ENCODE measurements at regions not wholly inside any gene's neighbourhood (a gene's known extent, or its start where the extent isn't known, plus 50 kb on each side); places are given as distances from the start of the nearest gene placed in this dataset.

DNA sequence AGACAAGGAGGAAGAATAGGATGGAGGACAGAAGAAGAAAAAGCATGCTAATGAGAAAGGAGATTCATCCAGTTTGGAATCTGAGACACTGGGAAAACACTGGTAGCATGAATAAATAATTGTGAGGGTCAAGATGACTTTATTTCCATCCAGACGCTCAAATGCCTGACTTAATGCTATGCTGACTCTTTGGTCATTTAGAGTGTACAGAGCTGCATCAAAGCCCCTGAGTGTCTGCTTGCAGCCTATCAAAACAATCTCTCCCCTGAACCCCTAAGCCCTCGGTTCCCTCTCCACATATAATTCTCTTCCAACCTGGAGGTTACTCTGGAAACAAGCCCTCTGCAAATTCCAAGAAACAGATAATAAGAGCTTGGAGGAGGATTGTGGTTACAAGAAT is 208.8 kb downstream of the MAGEB17 start:
- Mint-ChIP-seq H3K36me3 (ENCODE audit: insufficient read depth) (peaks cover 29% of the 10 kb centered on the region), H3K27ac (no peak overlapping the region), H3K9me3 (ENCODE audit: low read depth) (peaks cover 23% of the 10 kb centered on the region), H3K4me3 (ENCODE audit: low read depth) (no peak overlapping the region), H3K4me1 (ENCODE audit: low read depth) (peaks cover 8% of the 10 kb centered on the region), H3K27me3 (no peaks in the 10 kb centered on the region)
- TF ChIP-seq, protein P1, sequence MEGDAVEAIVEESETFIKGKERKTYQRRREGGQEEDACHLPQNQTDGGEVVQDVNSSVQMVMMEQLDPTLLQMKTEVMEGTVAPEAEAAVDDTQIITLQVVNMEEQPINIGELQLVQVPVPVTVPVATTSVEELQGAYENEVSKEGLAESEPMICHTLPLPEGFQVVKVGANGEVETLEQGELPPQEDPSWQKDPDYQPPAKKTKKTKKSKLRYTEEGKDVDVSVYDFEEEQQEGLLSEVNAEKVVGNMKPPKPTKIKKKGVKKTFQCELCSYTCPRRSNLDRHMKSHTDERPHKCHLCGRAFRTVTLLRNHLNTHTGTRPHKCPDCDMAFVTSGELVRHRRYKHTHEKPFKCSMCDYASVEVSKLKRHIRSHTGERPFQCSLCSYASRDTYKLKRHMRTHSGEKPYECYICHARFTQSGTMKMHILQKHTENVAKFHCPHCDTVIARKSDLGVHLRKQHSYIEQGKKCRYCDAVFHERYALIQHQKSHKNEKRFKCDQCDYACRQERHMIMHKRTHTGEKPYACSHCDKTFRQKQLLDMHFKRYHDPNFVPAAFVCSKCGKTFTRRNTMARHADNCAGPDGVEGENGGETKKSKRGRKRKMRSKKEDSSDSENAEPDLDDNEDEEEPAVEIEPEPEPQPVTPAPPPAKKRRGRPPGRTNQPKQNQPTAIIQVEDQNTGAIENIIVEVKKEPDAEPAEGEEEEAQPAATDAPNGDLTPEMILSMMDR (IDR thresholded peaks at IDR 0.05; ENCODE audit: unreplicated experiment) = no peak
- DNase-seq (ENCODE audit: low spot score, unreplicated experiment) = no peak

DNA sequence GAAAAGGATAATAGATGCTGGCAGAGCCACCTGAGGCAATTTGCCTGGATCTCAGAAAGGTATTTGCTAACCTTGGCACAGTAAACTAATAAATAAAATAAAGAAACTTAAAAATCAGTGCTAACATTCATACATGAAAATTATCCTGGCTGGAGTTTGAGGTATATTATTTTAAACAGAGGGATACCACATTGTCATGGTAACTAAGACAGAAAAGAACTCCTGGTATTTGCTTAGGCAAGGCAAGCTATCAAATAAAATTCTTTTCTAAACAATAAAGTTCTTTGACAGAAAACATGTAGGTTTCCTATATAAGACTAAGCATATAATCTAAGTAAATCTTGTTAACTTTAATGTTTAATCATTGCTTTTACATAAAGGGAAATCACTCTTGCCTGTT is 218.8 kb downstream of the MAGEB17 start:
- Mint-ChIP-seq H3K9me3 (ENCODE audit: low read depth) (peaks cover 15% of the 10 kb centered on the region), H3K36me3 (ENCODE audit: insufficient read depth) (peaks cover 12% of the 10 kb centered on the region), H3K27ac (no peak overlapping the region), H3K4me3 (ENCODE audit: low read depth) (no peak overlapping the region), H3K27me3 (no peaks in the 10 kb centered on the region), H3K4me1 (ENCODE audit: low read depth) (peaks cover 16% of the 10 kb centered on the region)
- no peak for DNase-seq (ENCODE audit: low spot score, unreplicated experiment)
- TF ChIP-seq, protein P1 (IDR thresholded peaks at IDR 0.05; ENCODE audit: unreplicated experiment) = no peak

DNA sequence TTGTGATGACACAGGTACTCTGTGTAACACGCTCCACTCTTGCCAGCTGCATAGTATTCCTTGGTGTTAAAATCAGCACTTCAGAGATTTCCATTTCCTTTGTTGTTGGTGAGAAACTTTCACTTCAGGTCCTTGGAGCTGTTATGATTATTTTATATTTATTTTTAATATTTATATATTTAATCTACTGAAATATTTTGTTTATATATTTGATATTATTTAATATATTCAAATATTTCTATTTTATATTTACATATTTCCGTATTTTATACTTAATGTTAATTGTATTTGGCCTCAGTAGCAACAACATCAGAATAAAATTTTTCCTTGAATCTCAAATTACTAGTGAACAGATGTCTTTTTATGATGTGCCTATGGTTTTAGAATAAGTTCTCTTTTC is 225.3 kb downstream of the MAGEB17 start:
- TF ChIP-seq, protein P1 (IDR thresholded peaks at IDR 0.05; ENCODE audit: unreplicated experiment) = no peak
- no peak overlapping the region for H3K27ac Mint-ChIP-seq
- peaks cover 18% of the 10 kb centered on the region for H3K9me3 Mint-ChIP-seq (ENCODE audit: low read depth)
- no peak for DNase-seq (ENCODE audit: low spot score, unreplicated experiment)
- no peaks in the 10 kb centered on the region for H3K27me3 Mint-ChIP-seq
- no peak overlapping the region for H3K4me3 Mint-ChIP-seq (ENCODE audit: low read depth)
- H3K36me3 Mint-ChIP-seq (ENCODE audit: insufficient read depth) = peaks cover 11% of the 10 kb centered on the region
- H3K4me1 Mint-ChIP-seq (ENCODE audit: low read depth) = no peaks in the 10 kb centered on the region

DNA sequence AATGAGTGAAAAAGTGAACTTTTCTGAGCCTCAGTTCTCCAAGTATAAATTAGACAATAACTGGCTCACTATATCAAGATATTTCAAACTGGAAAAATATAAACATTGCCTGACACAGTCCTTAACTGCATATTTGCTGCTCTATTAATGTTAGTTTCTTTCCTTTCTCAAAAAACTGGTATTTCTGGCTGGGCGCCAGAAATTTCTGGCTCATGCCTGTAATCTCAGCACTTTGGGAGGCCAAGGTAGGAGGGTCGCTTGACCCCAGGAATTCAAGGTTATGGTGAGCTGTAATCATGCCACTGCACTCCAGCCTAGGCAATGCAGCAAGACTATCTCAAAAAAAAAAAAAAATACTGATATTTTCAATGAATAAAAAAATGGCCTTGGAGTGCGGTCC is 227.0 kb downstream of the MAGEB17 start:
- H3K27me3 Mint-ChIP-seq = no peaks in the 10 kb centered on the region
- TF ChIP-seq, protein P1 (IDR thresholded peaks at IDR 0.05; ENCODE audit: unreplicated experiment) = no peak
- H3K4me3 Mint-ChIP-seq (ENCODE audit: low read depth) = no peak overlapping the region
- peak overlapping the region; percentile 74 for H3K27ac Mint-ChIP-seq
- peaks cover 19% of the 10 kb centered on the region for H3K36me3 Mint-ChIP-seq (ENCODE audit: insufficient read depth)
- H3K9me3 Mint-ChIP-seq (ENCODE audit: low read depth) = peaks cover 27% of the 10 kb centered on the region
- DNase-seq (ENCODE audit: low spot score, unreplicated experiment) = no peak
- H3K4me1 Mint-ChIP-seq (ENCODE audit: low read depth) = no peaks in the 10 kb centered on the region

DNA sequence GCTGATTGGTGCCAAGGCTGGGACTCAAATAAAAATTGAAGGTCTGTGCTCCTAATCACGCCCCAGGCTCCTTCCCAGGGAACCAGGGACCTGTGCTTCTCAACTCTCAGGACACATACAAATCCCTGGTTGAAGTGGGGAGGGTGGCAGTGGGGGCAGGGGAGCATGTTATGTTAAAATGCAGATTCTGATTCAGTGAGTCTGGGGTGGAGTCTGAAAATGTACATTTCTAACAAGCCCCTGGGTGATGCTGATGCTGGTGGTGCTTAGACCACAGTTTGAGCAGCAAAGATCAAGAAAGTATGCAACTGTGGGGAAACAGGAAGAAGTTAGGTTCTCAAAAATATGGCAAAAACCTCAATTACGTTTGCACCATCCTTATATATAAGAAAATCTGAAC is 236.5 kb downstream of the MAGEB17 start:
- no peak for DNase-seq (ENCODE audit: low spot score, unreplicated experiment)
- H3K36me3 Mint-ChIP-seq (ENCODE audit: insufficient read depth) = peaks cover 13% of the 10 kb centered on the region
- H3K27me3 Mint-ChIP-seq = no peaks in the 10 kb centered on the region
- no peak overlapping the region for H3K27ac Mint-ChIP-seq
- no peaks in the 10 kb centered on the region for H3K4me1 Mint-ChIP-seq (ENCODE audit: low read depth)
- no peak overlapping the region for H3K4me3 Mint-ChIP-seq (ENCODE audit: low read depth)
- TF ChIP-seq, protein P1 (IDR thresholded peaks at IDR 0.05; ENCODE audit: unreplicated experiment) = no peak
- H3K9me3 Mint-ChIP-seq (ENCODE audit: low read depth) = peaks cover 3% of the 10 kb centered on the region

All from progenitor cell of endocrine pancreas (in vitro differentiated cells).